Astrocyte (in vitro differentiated cells and primary cell): ENCODE measurements at regions not wholly inside any gene's neighbourhood (a gene's known extent, or its start where the extent isn't known, plus 50 kb on each side); places are given as distances from the start of the nearest gene placed in this dataset.

Experiments
- CTCF ChIP-seq: IDR thresholded peaks from 2 replicates; pipeline ENCODE4 v1.5.1; 2011; ENCODE audit warnings: low read depth, mild to moderate bottlenecking, inconsistent platforms, low read length, moderate library complexity; ENCODE audit not compliant: insufficient read depth
- EZH2 ChIP-seq: IDR thresholded peaks from 2 replicates; pipeline ENCODE4 v1.6.1; 2012; ENCODE audit warnings: mild to moderate bottlenecking, low read length, inconsistent platforms; ENCODE audit not compliant: insufficient read depth

GRCh38 chr14:100654025-100654813, 67.0 kb upstream of the BEGAIN start:
- TF ChIP-seq CTCF = no peak
- TF ChIP-seq EZH2 = no peak
